Peyer's patch (tissue), 4 donors: ENCODE measurements at regions not wholly inside any gene's neighbourhood (a gene's known extent, or its start where the extent isn't known, plus 50 kb on each side); places are given as distances from the start of the nearest gene placed in this dataset.

Source experiments
- POLR2A ChIP-seq, 2 donors: fragments of 450-650 bp; IDR thresholded peaks; one replicate each; pipeline ENCODE4 v1.5.1; 2017; ENCODE audit warnings: antibody characterized with exemption in 2 of 2, mild to moderate bottlenecking in 2 of 2, moderate library complexity in 2 of 2
- TF ChIP-seq, protein P1 (sequence below), 6 experiments: fragments of 450-650 bp in 4 of 6; fragments of 200-600 bp in 2 of 6; sonication (generic) in 1 of 6; IDR thresholded peaks; one replicate each; pipeline ENCODE4 v1.5.1; 2017 to 2019; ENCODE audit warnings: antibody characterized with exemption in 6 of 6, mild to moderate bottlenecking in 3 of 6, moderate library complexity in 1 of 6

DNA sequence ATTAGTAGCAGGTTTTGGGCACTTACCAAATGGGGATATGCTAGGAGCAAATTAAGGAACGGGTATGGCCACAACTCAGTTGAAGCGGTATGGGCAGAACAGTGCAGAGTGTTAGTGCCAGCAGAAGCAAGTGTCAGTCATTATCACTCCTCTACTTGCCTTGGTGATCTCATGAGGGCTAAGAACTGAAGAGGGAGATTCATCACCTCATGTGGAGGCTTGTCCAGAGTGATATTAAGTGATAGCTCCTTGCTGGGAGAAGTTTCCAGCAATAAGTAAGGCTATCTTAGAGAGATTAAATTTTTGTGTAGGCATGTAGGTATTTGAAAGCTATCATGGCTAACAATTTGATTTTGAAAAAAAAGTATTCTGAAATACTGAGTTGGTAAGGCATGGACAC, 615.4 kb upstream of the SMIM31 start:
- no peak for TF ChIP-seq POLR2A (IDR thresholded peaks at IDR 0.05)
- TF ChIP-seq, protein P1, sequence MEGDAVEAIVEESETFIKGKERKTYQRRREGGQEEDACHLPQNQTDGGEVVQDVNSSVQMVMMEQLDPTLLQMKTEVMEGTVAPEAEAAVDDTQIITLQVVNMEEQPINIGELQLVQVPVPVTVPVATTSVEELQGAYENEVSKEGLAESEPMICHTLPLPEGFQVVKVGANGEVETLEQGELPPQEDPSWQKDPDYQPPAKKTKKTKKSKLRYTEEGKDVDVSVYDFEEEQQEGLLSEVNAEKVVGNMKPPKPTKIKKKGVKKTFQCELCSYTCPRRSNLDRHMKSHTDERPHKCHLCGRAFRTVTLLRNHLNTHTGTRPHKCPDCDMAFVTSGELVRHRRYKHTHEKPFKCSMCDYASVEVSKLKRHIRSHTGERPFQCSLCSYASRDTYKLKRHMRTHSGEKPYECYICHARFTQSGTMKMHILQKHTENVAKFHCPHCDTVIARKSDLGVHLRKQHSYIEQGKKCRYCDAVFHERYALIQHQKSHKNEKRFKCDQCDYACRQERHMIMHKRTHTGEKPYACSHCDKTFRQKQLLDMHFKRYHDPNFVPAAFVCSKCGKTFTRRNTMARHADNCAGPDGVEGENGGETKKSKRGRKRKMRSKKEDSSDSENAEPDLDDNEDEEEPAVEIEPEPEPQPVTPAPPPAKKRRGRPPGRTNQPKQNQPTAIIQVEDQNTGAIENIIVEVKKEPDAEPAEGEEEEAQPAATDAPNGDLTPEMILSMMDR (IDR thresholded peaks at IDR 0.05) = no peak
